ENCODE measurements at regions not wholly inside any gene's neighbourhood (a gene's known extent, or its start where the extent isn't known, plus 50 kb on each side); places are given as distances from the start of the nearest gene placed in this dataset.

DNA sequence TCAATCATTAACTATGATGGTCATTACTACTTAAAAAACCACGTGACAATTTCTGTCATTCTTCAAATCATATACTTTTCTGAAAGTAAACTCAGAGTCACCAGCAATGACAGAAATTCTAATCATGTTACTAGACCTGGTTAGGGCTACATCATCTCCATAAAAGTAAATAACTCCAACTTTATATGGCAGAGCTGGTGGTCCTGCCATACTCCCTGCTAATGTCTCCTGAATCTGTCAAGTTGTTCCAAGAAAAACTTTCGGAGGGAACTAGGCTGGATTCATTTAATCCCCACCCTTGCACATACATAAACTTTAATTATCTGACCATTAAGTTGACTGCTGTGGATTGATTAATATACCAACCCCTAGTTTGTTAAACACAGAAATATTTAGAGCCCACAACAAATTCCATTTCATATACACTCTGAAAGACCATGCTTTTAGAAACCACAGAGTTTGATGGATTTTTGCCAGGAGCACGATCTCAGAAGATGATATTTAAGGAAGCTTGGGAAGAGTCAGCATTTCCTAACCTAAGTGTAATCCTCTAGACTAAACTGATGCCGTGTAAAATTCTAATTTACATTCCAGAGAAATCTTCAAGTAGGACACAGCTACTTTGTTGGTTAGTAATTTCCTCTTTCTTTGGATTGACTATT, 577.0 kb downstream of the FAT4 start:
- no peaks in the 10 kb centered on the region for H3K27me3 ChIP-seq (ENCODE audit: control insufficient read depth, insufficient read depth, low read length)
- no peaks in the 10 kb centered on the region for H3K36me3 ChIP-seq (ENCODE audit: insufficient read depth, low read length)
- no peak overlapping the region for H3K4me3 ChIP-seq (ENCODE audit: low read length)
- H3K4me2 ChIP-seq (ENCODE audit: low read length), result peak overlapping the region; percentile 1
- no peaks in the 10 kb centered on the region for H3K9me3 ChIP-seq (replicated peaks; ENCODE audit: low read length)
- peaks cover 9% of the 10 kb centered on the region for H3K4me1 ChIP-seq (ENCODE audit: control insufficient read depth, insufficient read depth, low read length)
- no peak overlapping the region for H3K9ac ChIP-seq (ENCODE audit: low read depth, low read length)

DNA sequence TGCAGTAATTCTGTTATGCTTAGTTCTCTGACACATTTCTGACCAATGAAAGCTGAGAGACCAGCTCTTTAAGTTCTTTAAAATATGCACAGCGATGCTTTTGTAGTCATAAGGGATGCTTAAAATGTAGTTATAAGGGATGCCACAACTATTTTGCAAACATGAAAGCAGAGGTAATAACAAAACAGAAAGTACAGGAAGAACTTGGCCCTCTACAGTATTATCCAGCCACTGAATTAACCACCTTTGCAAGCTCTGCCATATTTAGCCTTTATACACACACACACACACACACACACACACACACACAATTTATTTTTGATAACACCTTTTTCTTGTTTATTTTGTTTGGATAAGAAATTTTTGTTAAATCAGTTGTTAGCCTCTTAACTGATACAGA, 590.0 kb downstream of the FAT4 start:
- Histone ChIP-seq H3K27me3 (ENCODE audit: control insufficient read depth, insufficient read depth, low read length) (no peaks in the 10 kb centered on the region), H3K36me3 (ENCODE audit: insufficient read depth, low read length) (no peaks in the 10 kb centered on the region), H3K4me1 (ENCODE audit: control insufficient read depth, insufficient read depth, low read length) (no peaks in the 10 kb centered on the region), H3K9ac (ENCODE audit: low read depth, low read length) (no peak overlapping the region), H3K4me3 (ENCODE audit: low read length) (no peak overlapping the region), H3K9me3 (replicated peaks; ENCODE audit: low read length) (no peaks in the 10 kb centered on the region), H3K4me2 (ENCODE audit: low read length) (no peak overlapping the region)

DNA sequence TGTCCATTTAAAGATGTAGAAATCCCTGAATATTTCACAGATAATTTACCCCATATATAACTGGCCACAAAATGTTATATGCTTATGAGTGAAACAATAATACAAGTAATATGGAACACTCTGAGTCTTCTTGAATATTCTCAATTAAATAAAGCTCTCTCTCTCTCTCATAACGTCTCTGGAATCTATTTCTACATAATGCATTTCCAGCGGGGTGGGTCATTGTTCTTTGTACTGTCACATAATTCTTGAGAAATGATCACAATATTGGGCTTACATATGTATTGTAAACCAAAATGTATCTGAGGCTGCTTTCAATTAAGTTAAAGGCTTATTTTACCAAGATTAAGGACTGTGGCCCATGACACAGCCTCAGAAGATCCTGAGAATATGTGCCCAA, 596.3 kb downstream of the FAT4 start:
- Histone ChIP-seq H3K36me3 (ENCODE audit: insufficient read depth, low read length) (no peaks in the 10 kb centered on the region), H3K9ac (ENCODE audit: low read depth, low read length) (no peak overlapping the region), H3K4me1 (ENCODE audit: control insufficient read depth, insufficient read depth, low read length) (no peaks in the 10 kb centered on the region), H3K9me3 (replicated peaks; ENCODE audit: low read length) (no peaks in the 10 kb centered on the region), H3K4me3 (ENCODE audit: low read length) (no peak overlapping the region), H3K4me2 (ENCODE audit: low read length) (no peak overlapping the region), H3K27me3 (ENCODE audit: control insufficient read depth, insufficient read depth, low read length) (no peaks in the 10 kb centered on the region)

DNA sequence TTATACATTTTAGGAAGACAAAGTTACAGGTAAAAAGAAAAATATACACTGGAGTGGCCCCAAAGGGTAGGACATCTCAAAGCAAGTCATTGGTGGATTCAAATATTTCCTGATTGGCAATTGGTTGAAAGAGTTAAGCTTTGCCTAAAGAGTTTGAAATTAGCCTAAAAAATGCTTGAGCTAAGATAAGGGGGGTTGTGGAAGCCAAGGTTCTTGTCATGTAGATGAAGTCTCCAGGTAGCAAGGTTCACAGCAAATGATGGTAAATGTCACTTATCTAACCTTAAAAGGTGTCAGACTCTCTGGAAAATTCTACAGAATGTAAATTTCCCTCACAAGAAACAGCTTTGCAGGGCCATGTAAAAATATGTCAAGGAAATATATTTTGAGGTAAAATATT, 596.7 kb downstream of the FAT4 start:
- Histone ChIP-seq H3K4me3 (ENCODE audit: low read length) (no peak overlapping the region), H3K9ac (ENCODE audit: low read depth, low read length) (no peak overlapping the region), H3K4me1 (ENCODE audit: control insufficient read depth, insufficient read depth, low read length) (no peaks in the 10 kb centered on the region), H3K36me3 (ENCODE audit: insufficient read depth, low read length) (no peaks in the 10 kb centered on the region), H3K27me3 (ENCODE audit: control insufficient read depth, insufficient read depth, low read length) (no peaks in the 10 kb centered on the region), H3K4me2 (ENCODE audit: low read length) (no peak overlapping the region), H3K9me3 (replicated peaks; ENCODE audit: low read length) (no peaks in the 10 kb centered on the region)

DNA sequence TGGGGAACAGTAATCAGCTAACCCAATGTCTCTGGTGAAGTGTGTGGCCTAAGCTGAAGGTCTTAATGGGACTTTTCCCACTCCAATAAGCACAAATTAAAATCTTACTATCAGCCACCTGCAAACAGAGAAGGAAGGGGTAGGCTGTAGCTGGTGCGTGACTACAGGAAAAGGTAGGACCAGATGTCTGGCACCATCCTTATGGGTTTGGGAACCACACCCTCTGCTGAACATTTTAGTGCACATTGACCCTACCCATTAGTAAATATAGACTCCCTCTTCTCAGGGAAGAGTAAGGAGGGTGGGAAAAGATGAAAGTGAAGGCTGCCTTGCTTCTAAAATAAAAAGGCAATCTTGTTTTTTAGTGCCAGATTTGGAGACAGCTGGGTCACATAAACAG, 602.8 kb downstream of the FAT4 start:
- H3K36me3 ChIP-seq (ENCODE audit: insufficient read depth, low read length), result no peaks in the 10 kb centered on the region
- no peaks in the 10 kb centered on the region for H3K27me3 ChIP-seq (ENCODE audit: control insufficient read depth, insufficient read depth, low read length)
- no peak overlapping the region for H3K4me2 ChIP-seq (ENCODE audit: low read length)
- no peak overlapping the region for H3K9ac ChIP-seq (ENCODE audit: low read depth, low read length)
- no peaks in the 10 kb centered on the region for H3K4me1 ChIP-seq (ENCODE audit: control insufficient read depth, insufficient read depth, low read length)
- H3K9me3 ChIP-seq (replicated peaks; ENCODE audit: low read length), result no peaks in the 10 kb centered on the region
- H3K4me3 ChIP-seq (ENCODE audit: low read length), result no peak overlapping the region

DNA sequence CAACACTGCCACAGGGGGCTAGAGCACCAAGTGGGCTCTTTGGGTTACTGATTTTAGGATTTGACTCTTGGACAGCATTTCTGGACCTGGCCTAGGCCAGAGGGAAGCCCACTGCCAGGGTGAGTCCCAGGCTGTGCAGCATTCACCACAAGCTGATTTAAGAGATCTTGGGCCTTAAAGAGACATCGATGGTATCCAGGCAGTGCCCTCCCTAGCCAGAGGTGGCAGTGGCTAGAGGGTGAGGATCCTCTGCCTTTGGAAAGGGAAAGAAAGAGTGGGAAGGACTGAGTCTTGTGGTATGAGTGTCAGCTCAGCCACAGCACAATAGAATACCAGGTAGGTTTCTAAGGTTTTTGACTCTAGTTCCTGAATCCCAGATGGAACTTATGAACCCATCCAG, 613.9 kb downstream of the FAT4 start:
- no peak overlapping the region for H3K9ac ChIP-seq (ENCODE audit: low read depth, low read length)
- H3K36me3 ChIP-seq (ENCODE audit: insufficient read depth, low read length), result no peaks in the 10 kb centered on the region
- H3K4me2 ChIP-seq (ENCODE audit: low read length), result no peak overlapping the region
- no peaks in the 10 kb centered on the region for H3K27me3 ChIP-seq (ENCODE audit: control insufficient read depth, insufficient read depth, low read length)
- no peak overlapping the region for H3K4me3 ChIP-seq (ENCODE audit: low read length)
- no peaks in the 10 kb centered on the region for H3K9me3 ChIP-seq (replicated peaks; ENCODE audit: low read length)
- no peaks in the 10 kb centered on the region for H3K4me1 ChIP-seq (ENCODE audit: control insufficient read depth, insufficient read depth, low read length)

DNA sequence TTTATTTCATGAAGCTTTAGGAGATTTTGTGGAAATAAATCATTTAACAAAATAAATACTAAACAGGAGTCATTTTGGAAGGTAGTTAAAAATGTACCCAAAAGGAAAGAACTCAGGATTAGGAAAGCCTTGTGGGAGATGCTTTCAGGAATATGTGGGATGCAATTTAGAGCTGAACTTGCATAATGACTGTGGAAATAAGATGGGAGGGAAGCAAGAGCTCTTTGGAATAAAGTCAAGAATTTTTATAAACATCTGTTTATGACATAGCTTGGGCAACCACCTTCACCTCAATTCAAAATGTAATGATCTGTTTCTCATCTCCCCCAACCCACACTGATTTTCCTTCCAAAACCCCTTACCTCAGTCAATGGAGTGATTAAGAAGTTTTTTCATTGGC, 623.8 kb downstream of the FAT4 start:
- Histone ChIP-seq H3K4me1 (ENCODE audit: control insufficient read depth, insufficient read depth, low read length) (no peaks in the 10 kb centered on the region), H3K9ac (ENCODE audit: low read depth, low read length) (no peak overlapping the region), H3K4me3 (ENCODE audit: low read length) (no peak overlapping the region), H3K27me3 (ENCODE audit: control insufficient read depth, insufficient read depth, low read length) (no peaks in the 10 kb centered on the region), H3K4me2 (ENCODE audit: low read length) (no peak overlapping the region), H3K36me3 (ENCODE audit: insufficient read depth, low read length) (no peaks in the 10 kb centered on the region), H3K9me3 (replicated peaks; ENCODE audit: low read length) (no peaks in the 10 kb centered on the region)

DNA sequence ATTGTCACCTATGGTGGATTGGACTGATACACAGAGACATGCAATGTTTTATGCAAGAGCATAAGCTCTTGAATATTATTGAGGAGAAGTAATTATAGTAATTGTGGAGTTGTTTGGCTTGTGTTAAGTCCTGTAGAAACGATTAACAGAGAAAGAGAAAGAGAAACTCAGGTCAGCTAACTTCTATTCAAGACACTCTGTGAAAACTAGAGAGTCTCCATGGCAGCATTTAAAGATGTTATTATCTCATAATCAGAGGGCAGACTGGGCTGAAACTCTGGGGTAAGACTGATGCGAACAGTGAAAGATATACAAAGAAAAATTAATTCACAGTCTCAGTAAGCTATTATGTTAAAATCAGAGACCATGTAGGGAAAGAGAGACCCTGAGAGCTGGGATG, 625.7 kb downstream of the FAT4 start:
- Histone ChIP-seq H3K36me3 (ENCODE audit: insufficient read depth, low read length) (no peaks in the 10 kb centered on the region), H3K9ac (ENCODE audit: low read depth, low read length) (no peak overlapping the region), H3K4me3 (ENCODE audit: low read length) (no peak overlapping the region), H3K4me1 (ENCODE audit: control insufficient read depth, insufficient read depth, low read length) (no peaks in the 10 kb centered on the region), H3K4me2 (ENCODE audit: low read length) (no peak overlapping the region), H3K9me3 (replicated peaks; ENCODE audit: low read length) (no peaks in the 10 kb centered on the region), H3K27me3 (ENCODE audit: control insufficient read depth, insufficient read depth, low read length) (no peaks in the 10 kb centered on the region)

DNA sequence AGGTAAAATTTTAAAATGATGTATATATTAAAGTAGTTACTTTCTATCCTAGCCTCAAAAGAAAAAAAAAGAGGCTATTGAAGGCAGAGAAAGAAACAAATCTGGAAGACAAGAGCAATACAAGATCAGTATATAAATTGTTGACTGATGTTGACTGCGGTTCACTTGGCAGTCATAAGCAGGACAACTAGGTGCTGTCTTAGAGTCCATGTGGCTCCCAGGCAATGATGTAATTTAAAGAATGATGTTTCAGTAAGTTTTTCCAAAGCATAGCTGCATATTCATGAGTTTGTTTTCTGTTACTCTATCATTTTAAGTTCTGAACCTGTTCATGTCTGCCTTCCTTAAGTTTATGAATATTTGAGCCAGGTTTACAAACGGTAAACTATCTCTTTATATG, 630.2 kb downstream of the FAT4 start:
- no peak overlapping the region for H3K4me2 ChIP-seq (ENCODE audit: low read length)

DNA sequence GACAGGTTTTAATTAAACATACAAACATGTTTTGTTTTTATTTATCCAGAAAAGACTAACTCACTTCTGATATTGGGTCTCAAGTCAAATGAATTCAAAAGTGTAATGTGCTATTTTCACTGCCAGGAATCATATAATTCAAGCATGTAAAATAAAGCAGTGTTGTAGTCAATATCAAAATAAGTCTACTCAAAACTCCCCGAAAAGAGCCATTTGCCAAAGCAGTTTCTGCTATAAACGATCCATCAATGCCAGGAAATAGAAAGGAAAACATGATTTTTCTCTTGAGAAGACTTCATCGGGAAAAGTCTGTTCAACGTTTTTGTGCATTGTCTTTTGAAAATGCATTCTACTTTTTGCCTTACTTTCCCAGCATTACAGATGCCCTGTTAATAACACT, 633.3 kb downstream of the FAT4 start:
- Histone ChIP-seq H3K4me1 (ENCODE audit: control insufficient read depth, insufficient read depth, low read length) (peaks cover 8% of the 10 kb centered on the region), H3K9ac (ENCODE audit: low read depth, low read length) (no peak overlapping the region), H3K27me3 (ENCODE audit: control insufficient read depth, insufficient read depth, low read length) (no peaks in the 10 kb centered on the region), H3K36me3 (ENCODE audit: insufficient read depth, low read length) (no peaks in the 10 kb centered on the region), H3K9me3 (replicated peaks; ENCODE audit: low read length) (no peaks in the 10 kb centered on the region), H3K4me2 (ENCODE audit: low read length) (no peak overlapping the region), H3K4me3 (ENCODE audit: low read length) (no peak overlapping the region)

More for the DNA sequence above, 630.2 kb downstream of the FAT4 start:
- Histone ChIP-seq H3K36me3 (ENCODE audit: insufficient read depth, low read length) (no peaks in the 10 kb centered on the region), H3K4me3 (ENCODE audit: low read length) (no peak overlapping the region), H3K9ac (ENCODE audit: low read depth, low read length) (no peak overlapping the region), H3K27me3 (ENCODE audit: control insufficient read depth, insufficient read depth, low read length) (no peaks in the 10 kb centered on the region), H3K4me1 (ENCODE audit: control insufficient read depth, insufficient read depth, low read length) (no peaks in the 10 kb centered on the region), H3K9me3 (replicated peaks; ENCODE audit: low read length) (no peaks in the 10 kb centered on the region)

DNA sequence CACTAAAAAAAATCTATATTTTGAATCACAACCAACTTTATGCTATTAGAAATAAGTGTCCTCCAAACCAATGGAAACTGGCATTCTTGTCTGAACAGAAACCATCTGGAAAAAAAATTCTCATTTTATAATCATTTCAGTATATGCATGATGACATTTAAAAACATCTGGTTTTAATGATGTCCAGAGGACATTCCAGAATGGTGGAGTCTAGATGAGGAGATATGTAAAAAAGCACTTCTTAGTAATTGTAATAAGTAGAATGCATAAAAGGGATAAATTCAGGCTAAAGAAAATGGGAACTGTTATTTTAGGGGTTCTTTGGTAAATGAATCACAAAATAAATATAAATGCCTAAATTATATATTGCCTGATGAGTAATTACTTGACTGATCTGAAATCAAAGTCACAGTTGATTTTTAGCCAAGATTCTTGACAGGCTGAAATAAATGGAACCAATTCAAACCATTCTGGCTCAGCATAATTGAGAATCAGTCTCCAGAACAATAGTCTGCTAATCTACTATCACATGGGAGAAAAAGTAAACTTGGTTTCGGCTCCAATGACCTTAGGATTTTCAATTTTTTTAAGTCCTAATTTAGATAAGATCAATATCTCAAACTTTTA, 636.6 kb downstream of the FAT4 start:
- H3K4me1 ChIP-seq (ENCODE audit: control insufficient read depth, insufficient read depth, low read length), result peaks cover 8% of the 10 kb centered on the region
- H3K36me3 ChIP-seq (ENCODE audit: insufficient read depth, low read length), result no peaks in the 10 kb centered on the region
- H3K27me3 ChIP-seq (ENCODE audit: control insufficient read depth, insufficient read depth, low read length), result no peaks in the 10 kb centered on the region
- no peaks in the 10 kb centered on the region for H3K9me3 ChIP-seq (replicated peaks; ENCODE audit: low read length)
- no peak overlapping the region for H3K4me2 ChIP-seq (ENCODE audit: low read length)
- no peak overlapping the region for H3K9ac ChIP-seq (ENCODE audit: low read depth, low read length)
- H3K4me3 ChIP-seq (ENCODE audit: low read length), result no peak overlapping the region

DNA sequence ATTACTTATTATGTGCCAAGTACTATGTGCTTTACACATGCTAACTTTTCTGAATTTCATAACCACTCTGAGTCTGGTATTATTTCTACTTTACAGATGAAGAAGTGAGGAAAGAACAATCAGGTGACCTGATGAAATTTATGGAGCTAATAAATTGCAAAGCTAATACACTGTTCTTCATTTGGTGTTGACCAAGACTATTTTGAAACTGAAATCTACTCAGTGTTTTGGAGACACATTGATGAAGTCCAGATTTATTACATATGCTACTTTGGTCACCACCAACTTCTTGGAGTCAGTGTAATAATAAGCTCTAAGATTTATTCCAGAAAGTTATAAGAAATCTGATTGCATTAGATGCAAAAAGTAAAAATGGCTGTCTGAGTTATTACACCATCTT, 637.9 kb downstream of the FAT4 start:
- H3K9me3 ChIP-seq (replicated peaks; ENCODE audit: low read length), result no peaks in the 10 kb centered on the region
- no peaks in the 10 kb centered on the region for H3K36me3 ChIP-seq (ENCODE audit: insufficient read depth, low read length)
- H3K27me3 ChIP-seq (ENCODE audit: control insufficient read depth, insufficient read depth, low read length), result no peaks in the 10 kb centered on the region
- no peak overlapping the region for H3K9ac ChIP-seq (ENCODE audit: low read depth, low read length)
- H3K4me3 ChIP-seq (ENCODE audit: low read length), result no peak overlapping the region
- no peak overlapping the region for H3K4me2 ChIP-seq (ENCODE audit: low read length)
- H3K4me1 ChIP-seq (ENCODE audit: control insufficient read depth, insufficient read depth, low read length), result peaks cover 8% of the 10 kb centered on the region

Measured in skeletal muscle satellite cell (primary cell).